Activated T-helper 9 cell treated with anti-CD3 and anti-CD28 coated beads, Interleukin-2, amount 50 U/mL, for 16 hours (primary cell): ENCODE measurements at regions not wholly inside any gene's neighbourhood (a gene's known extent, or its start where the extent isn't known, plus 50 kb on each side); places are given as distances from the start of the nearest gene placed in this dataset.
A peak's percentile ranks its signal among the peaks of the same experiment; 100 is the strongest.
"Not testable (repeated sequence)": the region's sequence is repeated elsewhere in the genome, so short reads cannot be mapped to it uniquely, and the experiment has no call there.

Source experiments
- DNase-seq: peaks from one replicate; pipeline ENCODE4 v3.0.0-alpha.2; 2020; ENCODE audit warnings: low read depth

- no peak for DNase-seq
Measured at GRCh38 chr12:47488888-47489287, 216.9 kb downstream of the RPAP3 start.

- no peak for DNase-seq
Measured at GRCh38 chr12:47481041-47481440, 224.8 kb downstream of the RPAP3 start.

DNA sequence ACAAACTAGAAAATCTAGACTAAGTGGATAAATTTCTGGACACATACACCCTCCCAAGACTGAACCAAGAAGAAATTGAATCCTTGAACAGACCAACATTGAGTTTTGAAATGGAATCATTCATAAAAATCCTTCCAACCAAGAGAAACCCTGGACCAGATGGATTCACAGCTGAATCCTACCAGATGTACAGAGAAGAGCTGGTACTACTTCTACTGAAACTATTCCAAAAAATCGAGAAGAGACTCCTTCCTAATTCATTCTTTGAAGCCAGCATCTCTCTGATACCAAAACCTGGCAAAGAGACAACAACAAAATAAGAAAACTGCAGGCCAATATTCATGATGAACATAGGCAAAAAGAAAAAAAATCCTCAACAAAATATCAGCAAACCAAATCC is 227.4 kb downstream of the RPAP3 start:
- DNase-seq: no peak

- no peak for DNase-seq
Measured at GRCh38 chr12:47473091-47473490, 232.7 kb downstream of the RPAP3 start.

- DNase-seq: not testable (repeated sequence)
Measured at GRCh38 chr12:47470349-47470748, 235.5 kb downstream of the RPAP3 start.

DNA sequence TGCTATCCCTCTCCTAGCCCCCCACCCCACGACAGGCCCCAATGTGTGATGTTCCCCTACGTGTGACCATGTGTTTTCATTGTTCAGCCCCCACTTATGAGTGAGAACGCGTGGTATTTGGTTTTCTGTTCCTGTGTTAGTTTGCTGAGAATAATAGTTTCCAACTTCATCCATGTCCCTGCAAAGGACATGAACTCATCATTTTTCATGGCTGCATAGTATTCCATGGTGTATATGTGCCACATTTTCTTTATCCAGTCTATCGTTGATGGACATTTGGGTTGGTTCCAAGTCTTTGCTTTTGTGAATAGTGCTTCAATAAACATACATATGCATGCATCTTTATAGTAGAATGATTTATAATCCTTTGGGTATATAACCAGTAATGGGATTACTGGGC is 241.9 kb downstream of the RPAP3 start:
- not testable (repeated sequence) for DNase-seq

DNA sequence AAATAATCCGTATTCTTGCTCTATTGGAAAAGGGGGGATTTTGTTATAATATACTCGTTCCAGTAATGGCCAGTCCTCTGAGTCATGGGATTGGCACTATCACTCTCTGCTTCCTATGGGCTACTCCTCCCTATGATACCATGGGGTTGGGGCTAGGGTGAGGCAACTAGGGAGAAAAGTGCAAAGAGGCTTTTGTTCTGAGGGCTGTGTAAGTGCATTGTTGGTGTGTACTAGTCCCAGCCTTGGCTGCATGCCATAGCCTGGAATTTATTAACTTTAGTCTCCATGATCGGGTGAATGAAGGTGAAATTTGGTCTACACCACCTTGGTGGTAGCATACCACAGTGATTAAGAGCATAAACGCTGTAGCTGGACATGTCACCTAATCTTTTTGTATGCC is 247.6 kb downstream of the RPAP3 start:
- no peak for DNase-seq

DNA sequence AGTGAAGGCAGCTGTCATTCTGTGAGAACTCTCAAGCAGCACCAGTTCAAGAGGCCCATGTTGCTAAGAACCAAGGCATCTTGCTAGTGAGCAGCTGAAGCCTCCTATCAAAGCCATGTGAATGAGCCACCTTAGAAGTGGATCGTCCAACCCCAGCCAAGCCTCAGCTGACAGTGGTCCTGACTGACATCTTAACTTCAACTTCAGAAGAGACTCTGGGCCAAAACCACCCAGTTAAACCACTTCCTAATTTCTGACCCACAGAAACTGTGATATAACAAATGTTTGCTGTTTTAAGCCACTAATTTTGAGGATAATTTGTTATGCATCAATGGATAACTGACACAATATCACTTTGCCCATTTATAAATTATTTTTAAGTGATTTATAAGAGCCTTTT is 256.0 kb downstream of the RPAP3 start:
- DNase-seq: no peak

GRCh38 chr12:47442310-47442709 is 263.5 kb downstream of the RPAP3 start:
- DNase-seq: no peak

GRCh38 chr12:47441490-47441889 is 264.3 kb downstream of the RPAP3 start:
- no peak for DNase-seq

GRCh38 chr12:47438175-47438574 is 267.7 kb downstream of the RPAP3 start:
- no peak for DNase-seq

DNA sequence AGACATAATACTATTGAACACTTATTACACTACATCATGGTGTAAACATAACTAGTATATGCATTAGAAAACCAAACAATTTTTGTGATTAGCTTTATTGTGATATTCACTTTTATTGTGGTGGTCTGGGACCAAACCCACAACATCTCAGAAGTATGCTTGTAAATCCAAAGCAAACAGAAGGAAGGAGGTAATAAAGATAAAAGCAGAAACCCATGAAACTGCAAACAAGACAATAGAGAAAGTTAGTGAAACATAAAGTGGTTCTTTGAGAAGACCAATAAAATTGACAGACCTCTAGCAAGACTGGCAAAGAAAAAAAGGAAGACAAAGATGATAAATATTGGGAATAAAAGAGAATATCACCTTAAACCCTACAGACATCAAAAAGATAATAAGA is 268.3 kb downstream of the RPAP3 start:
- DNase-seq: no peak

- DNase-seq: no peak
Measured at GRCh38 chr12:47433876-47434275, 272.0 kb downstream of the RPAP3 start.

DNA sequence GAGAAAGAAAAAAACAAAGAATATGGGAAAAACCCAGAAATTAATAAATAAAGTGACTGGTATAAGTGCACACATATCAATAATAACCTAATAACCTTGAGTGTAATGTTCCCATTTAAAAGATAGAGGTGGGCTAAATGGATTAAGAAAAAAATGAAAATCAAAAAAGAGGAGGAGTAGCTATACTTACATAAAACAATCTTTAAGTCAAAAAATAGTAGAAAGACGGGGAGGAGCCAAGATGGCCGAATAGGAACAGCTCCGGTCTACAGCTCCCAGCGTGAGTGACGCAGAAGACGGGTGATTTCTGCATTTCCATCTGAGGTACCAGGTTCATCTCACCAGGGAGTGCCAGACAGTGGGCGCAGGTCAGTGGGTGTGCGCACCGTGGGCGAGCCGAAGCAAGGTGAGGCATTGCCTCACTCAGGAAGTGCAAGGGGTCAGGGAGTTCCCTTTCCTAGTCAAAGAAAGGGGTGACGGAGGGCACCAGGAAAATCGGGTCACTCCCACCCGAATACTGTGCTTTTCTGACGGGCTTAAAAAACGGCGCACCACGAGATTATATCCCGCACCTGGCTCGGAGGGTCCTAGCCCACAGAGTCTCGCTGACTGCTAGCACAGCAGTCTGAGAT is 279.0 kb downstream of the RPAP3 start:
- DNase-seq: peak; percentile 21

DNA sequence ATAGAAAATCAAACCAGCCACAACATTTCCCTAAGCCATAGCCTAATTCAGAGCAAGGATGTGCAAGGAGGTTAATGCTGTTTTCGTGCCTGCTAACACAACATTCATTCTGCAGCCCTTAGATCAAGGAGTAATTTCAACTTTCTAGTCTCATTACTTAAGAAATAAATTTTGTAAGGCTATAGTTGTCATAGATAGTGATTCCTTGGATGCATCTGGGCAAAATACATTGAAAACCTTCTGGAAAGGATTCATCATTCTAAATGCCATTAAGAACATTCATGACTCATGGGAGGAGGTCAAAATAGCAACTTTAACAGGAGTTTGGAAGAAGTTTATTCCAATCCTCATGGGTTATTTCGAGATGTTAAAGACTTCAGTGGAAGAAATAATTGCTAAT is 283.2 kb downstream of the RPAP3 start:
- no peak for DNase-seq

GRCh38 chr12:47419497-47419896 is 286.3 kb downstream of the RPAP3 start:
- no peak for DNase-seq

DNA sequence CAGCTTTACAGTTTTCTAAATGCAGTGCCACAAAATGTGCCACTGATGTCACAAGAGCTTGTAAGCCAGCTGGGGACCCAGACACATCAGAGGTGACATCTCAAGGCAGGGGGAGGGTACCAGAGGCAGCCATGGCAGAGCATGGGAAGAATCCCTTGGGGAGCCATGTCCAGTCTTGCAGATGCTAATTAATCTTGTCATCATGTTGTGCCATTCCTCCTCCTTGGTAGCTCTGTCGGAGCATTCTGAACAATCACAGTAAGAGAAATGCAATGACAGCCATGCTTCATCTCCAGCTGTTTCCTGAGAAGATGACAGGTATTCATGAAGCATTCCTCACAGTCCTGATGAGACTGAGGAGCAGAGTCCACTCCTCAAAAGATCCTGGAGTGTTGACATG is 287.9 kb downstream of the RPAP3 start:
- no peak for DNase-seq

DNA sequence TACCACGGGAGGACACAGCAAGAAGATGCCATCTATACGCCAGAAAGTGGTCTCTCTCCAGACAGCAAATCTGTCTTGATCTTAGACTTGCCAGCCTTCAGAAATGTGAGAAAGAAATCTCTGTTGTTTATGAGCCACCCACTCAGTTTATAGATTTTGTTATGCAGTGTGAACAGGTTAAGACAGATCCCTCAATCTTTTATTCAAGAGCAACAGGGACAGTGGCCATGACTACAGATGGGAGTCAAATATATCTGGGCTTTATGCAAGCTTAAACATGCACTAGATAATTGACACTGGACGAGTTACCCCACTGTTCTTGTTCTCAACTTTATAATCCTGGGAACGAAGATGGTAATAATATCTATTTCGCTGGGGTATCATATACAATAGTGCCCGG is 288.7 kb downstream of the RPAP3 start:
- no peak for DNase-seq

DNA sequence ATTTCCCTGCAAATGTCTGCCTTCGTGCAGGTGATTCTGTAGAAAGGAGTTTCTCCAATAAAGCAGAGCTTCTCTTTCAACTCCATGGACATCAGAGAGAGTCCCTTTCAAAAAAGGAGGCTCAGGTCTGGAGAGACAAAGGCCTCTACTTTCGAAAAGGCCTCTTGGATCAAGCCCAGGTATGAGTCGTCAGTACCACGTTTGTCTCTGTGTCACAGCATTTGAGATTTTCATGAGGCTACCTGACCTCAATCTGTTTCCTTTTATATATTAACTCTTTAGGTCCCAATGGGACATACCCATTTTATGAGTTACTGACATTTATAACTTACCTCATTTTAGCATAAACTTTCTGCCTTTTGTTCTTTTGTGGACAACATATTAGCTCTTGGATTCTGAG is 290.8 kb downstream of the RPAP3 start:
- DNase-seq: no peak

DNA sequence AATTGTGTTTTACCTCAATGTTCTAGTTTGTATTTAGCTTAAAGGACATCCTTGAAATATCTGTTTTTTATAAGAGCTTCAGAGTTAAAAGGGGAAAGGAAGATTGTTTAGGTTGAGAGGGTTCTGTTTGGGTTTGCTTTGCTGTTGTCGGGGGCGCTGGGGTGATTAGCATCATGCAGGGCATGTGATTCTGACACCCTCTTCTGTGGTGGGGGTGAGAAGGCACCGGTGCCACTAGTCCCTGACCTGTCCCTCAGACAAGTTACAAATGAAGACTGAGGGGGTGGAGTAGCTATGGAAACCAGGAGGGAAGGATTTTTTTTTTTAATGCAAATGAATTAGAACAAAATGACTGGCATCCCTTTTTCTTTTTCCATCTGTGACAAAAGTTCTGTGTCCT is 291.3 kb downstream of the RPAP3 start:
- DNase-seq: no peak

DNA sequence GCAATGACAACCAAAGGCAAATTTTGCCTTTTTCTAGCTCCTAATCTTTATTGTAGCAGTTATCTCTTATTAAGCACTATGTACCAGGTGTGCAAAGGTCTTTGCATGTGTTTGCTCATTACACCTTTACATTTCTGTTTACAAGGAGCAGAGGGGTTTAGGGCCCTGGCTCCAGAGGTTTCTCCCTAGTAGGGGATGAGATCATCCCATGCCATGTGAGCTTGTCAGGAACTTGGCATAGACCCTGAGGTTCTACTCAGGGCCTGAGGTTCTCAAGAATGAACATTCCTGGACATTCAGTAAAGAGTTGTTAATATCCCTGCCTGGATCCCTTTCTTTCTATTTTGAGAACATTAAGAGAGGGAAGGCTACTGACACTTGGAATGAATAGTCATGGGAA is 292.0 kb downstream of the RPAP3 start:
- DNase-seq: no peak

DNA sequence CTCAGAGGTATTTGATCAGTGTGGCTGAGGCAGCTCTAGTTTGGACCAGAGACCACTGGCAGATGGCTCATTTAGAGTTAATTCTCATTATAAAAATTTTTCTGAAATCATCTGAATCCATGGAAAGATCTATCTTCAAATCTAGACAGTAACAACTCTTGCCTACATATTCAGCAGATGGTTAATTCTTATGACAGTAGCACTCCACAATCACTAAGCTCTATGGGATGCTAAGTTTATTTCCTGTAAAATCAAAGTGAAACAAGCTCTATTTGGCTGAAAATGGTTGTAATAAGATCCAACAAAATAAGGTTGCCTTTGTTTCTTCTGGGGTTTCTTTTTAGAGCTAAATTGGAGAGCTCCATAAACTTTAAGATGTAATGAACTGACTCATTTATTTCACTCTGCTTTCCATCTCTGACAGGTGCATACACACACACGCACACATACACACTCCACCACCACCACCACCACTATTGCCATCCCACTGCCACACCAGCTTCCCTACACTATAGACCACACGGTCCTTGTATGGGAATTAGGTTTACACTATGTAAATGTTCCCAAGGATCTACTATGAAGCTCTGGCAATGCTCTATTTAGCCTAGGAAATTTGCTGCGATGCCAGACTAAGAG is 293.1 kb downstream of the RPAP3 start:
- no peak for DNase-seq

GRCh38 chr12:47411966-47412365 is 293.9 kb downstream of the RPAP3 start:
- no peak for DNase-seq

GRCh38 chr12:47410862-47411261 is 295.0 kb downstream of the RPAP3 start:
- no peak for DNase-seq
